H54 (cell line): ENCODE measurements at regions not wholly inside any gene's neighbourhood (a gene's known extent, or its start where the extent isn't known, plus 50 kb on each side); places are given as distances from the start of the nearest gene placed in this dataset.
A peak's percentile ranks its signal among the peaks of the same experiment; 100 is the strongest.

Source experiments
- DNase-seq: peaks from one replicate; pipeline ENCODE4 v3.0.0; 2011; ENCODE audit warnings: low spot score, mixed read lengths; ENCODE audit not compliant: insufficient read length
- FAIRE-seq: peaks from 3 replicates; lab custom pipeline; 2011; peaks lifted over from hg19 to GRCh38; lab: Jason Lieb, UNC
- POLR2A ChIP-seq: IDR thresholded peaks from 2 replicates; pipeline ENCODE4 v1.6.1; 2011; ENCODE audit warnings: low read depth, mild to moderate bottlenecking, low read length

- DNase-seq (no peak), FAIRE-seq (no peak)
- no peak for TF ChIP-seq POLR2A
Observed at GRCh38 chr2:238571661-238572372, 145.1 kb downstream of the ASB1 start.

GRCh38 chr2:238573065-238573778, 146.5 kb downstream of the ASB1 start:
- FAIRE-seq: no peak
- peak; percentile 59 for DNase-seq
- TF ChIP-seq POLR2A: no peak

GRCh38 chr2:238573916-238574315, 147.2 kb downstream of the ASB1 start:
- DNase-seq (no peak), FAIRE-seq (no peak)
- no peak for TF ChIP-seq POLR2A

GRCh38 chr2:238574490-238575271, 148.0 kb downstream of the ASB1 start:
- DNase-seq (no peak), FAIRE-seq (no peak)
- no peak for TF ChIP-seq POLR2A

GRCh38 chr2:238576674-238577073, 149.9 kb downstream of the ASB1 start:
- TF ChIP-seq POLR2A: no peak
- DNase-seq (no peak), FAIRE-seq (no peak)

- DNase-seq (no peak), FAIRE-seq (no peak)
- no peak for TF ChIP-seq POLR2A
Observed at GRCh38 chr2:238578256-238578655, 151.5 kb downstream of the ASB1 start.

- FAIRE-seq (no peak), DNase-seq (no peak)
- no peak for TF ChIP-seq POLR2A
Observed at GRCh38 chr2:238580486-238580885, 153.8 kb downstream of the ASB1 start.

- TF ChIP-seq POLR2A: no peak
- FAIRE-seq (no peak), DNase-seq (no peak)
Observed at GRCh38 chr2:238581126-238581525, 154.4 kb downstream of the ASB1 start.

GRCh38 chr2:238582159-238582558, 155.4 kb downstream of the ASB1 start:
- FAIRE-seq (no peak), DNase-seq (no peak)
- no peak for TF ChIP-seq POLR2A

- no peak for TF ChIP-seq POLR2A
- FAIRE-seq: no peak
- DNase-seq: no peak
Observed at GRCh38 chr2:238584617-238585016, 157.9 kb downstream of the ASB1 start.

GRCh38 chr2:238585836-238586821, 159.4 kb downstream of the ASB1 start:
- DNase-seq (no peak), FAIRE-seq (no peak)
- TF ChIP-seq POLR2A: no peak

GRCh38 chr2:238586931-238587775, 160.4 kb downstream of the ASB1 start:
- no peak for FAIRE-seq
- no peak for DNase-seq
- no peak for TF ChIP-seq POLR2A
